ENCODE measurements at regions not wholly inside any gene's neighbourhood (a gene's known extent, or its start where the extent isn't known, plus 50 kb on each side); places are given as distances from the start of the nearest gene placed in this dataset.

GRCh38 chr3:40846451-40846850 is 321.7 kb downstream of the ZNF621 start:
- TF ChIP-seq FOXP2 (optimal IDR thresholded peaks at IDR 0.05; ENCODE audit: borderline replicate concordance, extremely low read depth, extremely low read length, insufficient read depth): no peak
- no peak for TF ChIP-seq TAF1 (IDR thresholded peaks at IDR 0.05; ENCODE audit: borderline replicate concordance, insufficient read depth, low read length)
- no peak for TF ChIP-seq REST (IDR thresholded peaks at IDR 0.05; ENCODE audit: insufficient read depth in 1 of 2, low read depth in 2 of 2, low read length in 2 of 2)
- TF ChIP-seq POLR2AphosphoS5 (IDR thresholded peaks at IDR 0.05; ENCODE audit: low read depth, low read length): no peak
- no peak for TF ChIP-seq SIN3A (IDR thresholded peaks at IDR 0.05; ENCODE audit: borderline replicate concordance, insufficient read depth, low read length)

GRCh38 chr3:40847551-40847992 is 322.8 kb downstream of the ZNF621 start:
- TF ChIP-seq POLR2AphosphoS5 (IDR thresholded peaks at IDR 0.05; ENCODE audit: low read depth, low read length) (no peak), SIN3A (IDR thresholded peaks at IDR 0.05; ENCODE audit: borderline replicate concordance, insufficient read depth, low read length) (no peak), FOXP2 (optimal IDR thresholded peaks at IDR 0.05; ENCODE audit: borderline replicate concordance, extremely low read depth, extremely low read length, insufficient read depth) (no peak), REST (IDR thresholded peaks at IDR 0.05; ENCODE audit: insufficient read depth in 1 of 2, low read depth in 2 of 2, low read length in 2 of 2) (no peak), TAF1 (IDR thresholded peaks at IDR 0.05; ENCODE audit: borderline replicate concordance, insufficient read depth, low read length) (no peak)

GRCh38 chr3:40848421-40848820 is 323.7 kb downstream of the ZNF621 start:
- no peak for TF ChIP-seq FOXP2 (optimal IDR thresholded peaks at IDR 0.05; ENCODE audit: borderline replicate concordance, extremely low read depth, extremely low read length, insufficient read depth)
- TF ChIP-seq POLR2AphosphoS5 (IDR thresholded peaks at IDR 0.05; ENCODE audit: low read depth, low read length): no peak
- no peak for TF ChIP-seq SIN3A (IDR thresholded peaks at IDR 0.05; ENCODE audit: borderline replicate concordance, insufficient read depth, low read length)
- TF ChIP-seq TAF1 (IDR thresholded peaks at IDR 0.05; ENCODE audit: borderline replicate concordance, insufficient read depth, low read length): no peak
- TF ChIP-seq REST (IDR thresholded peaks at IDR 0.05; ENCODE audit: insufficient read depth in 1 of 2, low read depth in 2 of 2, low read length in 2 of 2): no peak

- TF ChIP-seq POLR2AphosphoS5 (IDR thresholded peaks at IDR 0.05; ENCODE audit: low read depth, low read length) (no peak), FOXP2 (optimal IDR thresholded peaks at IDR 0.05; ENCODE audit: borderline replicate concordance, extremely low read depth, extremely low read length, insufficient read depth) (no peak), SIN3A (IDR thresholded peaks at IDR 0.05; ENCODE audit: borderline replicate concordance, insufficient read depth, low read length) (no peak), REST (IDR thresholded peaks at IDR 0.05; ENCODE audit: insufficient read depth in 1 of 2, low read depth in 2 of 2, low read length in 2 of 2) (no peak), TAF1 (IDR thresholded peaks at IDR 0.05; ENCODE audit: borderline replicate concordance, insufficient read depth, low read length) (no peak)
These were observed 326.1 kb downstream of the ZNF621 start for GRCh38 chr3:40850861-40851260.

GRCh38 chr3:40851836-40852235 is 327.1 kb downstream of the ZNF621 start:
- no peak for TF ChIP-seq POLR2AphosphoS5 (IDR thresholded peaks at IDR 0.05; ENCODE audit: low read depth, low read length)
- no peak for TF ChIP-seq FOXP2 (optimal IDR thresholded peaks at IDR 0.05; ENCODE audit: borderline replicate concordance, extremely low read depth, extremely low read length, insufficient read depth)
- TF ChIP-seq SIN3A (IDR thresholded peaks at IDR 0.05; ENCODE audit: borderline replicate concordance, insufficient read depth, low read length): no peak
- TF ChIP-seq TAF1 (IDR thresholded peaks at IDR 0.05; ENCODE audit: borderline replicate concordance, insufficient read depth, low read length): no peak
- no peak for TF ChIP-seq REST (IDR thresholded peaks at IDR 0.05; ENCODE audit: insufficient read depth in 1 of 2, low read depth in 2 of 2, low read length in 2 of 2)

Data from PFSK-1 (cell line).